ENCODE measurements at regions not wholly inside any gene's neighbourhood (a gene's known extent, or its start where the extent isn't known, plus 50 kb on each side); places are given as distances from the start of the nearest gene placed in this dataset.

- Histone ChIP-seq H3K9me3 (ENCODE audit: control insufficient read depth, low read depth, low read length) (no peaks in the 10 kb centered on the region), H3K36me3 (ENCODE audit: control insufficient read depth, low read depth, low read length) (no peaks in the 10 kb centered on the region), H3K27ac (ENCODE audit: low read length) (no peak overlapping the region), H3K27me3 (ENCODE audit: control insufficient read depth, insufficient read depth, low read length) (no peaks in the 10 kb centered on the region), H3K4me3 (ENCODE audit: low read length) (no peak overlapping the region), H3K9ac (ENCODE audit: low read length) (no peak overlapping the region), H3K4me1 (ENCODE audit: control insufficient read depth, low read depth, low read length) (peaks cover 7% of the 10 kb centered on the region)
These were observed 726.9 kb upstream of the TENM4 start for GRCh38 chr11:80167766-80168165.

- Histone ChIP-seq H3K4me1 (ENCODE audit: control insufficient read depth, low read depth, low read length) (peaks cover 7% of the 10 kb centered on the region), H3K27ac (ENCODE audit: low read length) (no peak overlapping the region), H3K9ac (ENCODE audit: low read length) (no peak overlapping the region), H3K9me3 (ENCODE audit: control insufficient read depth, low read depth, low read length) (no peaks in the 10 kb centered on the region), H3K27me3 (ENCODE audit: control insufficient read depth, insufficient read depth, low read length) (no peaks in the 10 kb centered on the region), H3K4me3 (ENCODE audit: low read length) (no peak overlapping the region), H3K36me3 (ENCODE audit: control insufficient read depth, low read depth, low read length) (no peaks in the 10 kb centered on the region)
These were observed 724.9 kb upstream of the TENM4 start for GRCh38 chr11:80165744-80166143.

GRCh38 chr11:80163441-80163840, 722.6 kb upstream of the TENM4 start:
- no peaks in the 10 kb centered on the region for H3K9me3 ChIP-seq (ENCODE audit: control insufficient read depth, low read depth, low read length)
- no peak overlapping the region for H3K4me3 ChIP-seq (ENCODE audit: low read length)
- no peak overlapping the region for H3K27ac ChIP-seq (ENCODE audit: low read length)
- H3K9ac ChIP-seq (ENCODE audit: low read length), result no peak overlapping the region
- H3K36me3 ChIP-seq (ENCODE audit: control insufficient read depth, low read depth, low read length), result no peaks in the 10 kb centered on the region
- H3K27me3 ChIP-seq (ENCODE audit: control insufficient read depth, insufficient read depth, low read length), result no peaks in the 10 kb centered on the region
- H3K4me1 ChIP-seq (ENCODE audit: control insufficient read depth, low read depth, low read length), result peaks cover 7% of the 10 kb centered on the region

- Histone ChIP-seq H3K27me3 (ENCODE audit: control insufficient read depth, insufficient read depth, low read length) (no peaks in the 10 kb centered on the region), H3K9me3 (ENCODE audit: control insufficient read depth, low read depth, low read length) (no peaks in the 10 kb centered on the region), H3K4me3 (ENCODE audit: low read length) (no peak overlapping the region), H3K27ac (ENCODE audit: low read length) (no peak overlapping the region), H3K4me1 (ENCODE audit: control insufficient read depth, low read depth, low read length) (peaks cover 11% of the 10 kb centered on the region), H3K36me3 (ENCODE audit: control insufficient read depth, low read depth, low read length) (no peaks in the 10 kb centered on the region), H3K9ac (ENCODE audit: low read length) (no peak overlapping the region)
These were observed 722.2 kb upstream of the TENM4 start for GRCh38 chr11:80163011-80163410.

- Histone ChIP-seq H3K27me3 (ENCODE audit: control insufficient read depth, insufficient read depth, low read length) (no peaks in the 10 kb centered on the region), H3K9me3 (ENCODE audit: control insufficient read depth, low read depth, low read length) (no peaks in the 10 kb centered on the region), H3K9ac (ENCODE audit: low read length) (no peak overlapping the region), H3K4me3 (ENCODE audit: low read length) (no peak overlapping the region), H3K4me1 (ENCODE audit: control insufficient read depth, low read depth, low read length) (peaks cover 12% of the 10 kb centered on the region), H3K36me3 (ENCODE audit: control insufficient read depth, low read depth, low read length) (no peaks in the 10 kb centered on the region), H3K27ac (ENCODE audit: low read length) (no peak overlapping the region)
These were observed 721.6 kb upstream of the TENM4 start for GRCh38 chr11:80162387-80162786.

- peaks cover 14% of the 10 kb centered on the region for H3K4me1 ChIP-seq (ENCODE audit: control insufficient read depth, low read depth, low read length)
- H3K4me3 ChIP-seq (ENCODE audit: low read length), result no peak overlapping the region
- H3K27ac ChIP-seq (ENCODE audit: low read length), result no peak overlapping the region
- H3K27me3 ChIP-seq (ENCODE audit: control insufficient read depth, insufficient read depth, low read length), result no peaks in the 10 kb centered on the region
- no peaks in the 10 kb centered on the region for H3K9me3 ChIP-seq (ENCODE audit: control insufficient read depth, low read depth, low read length)
- H3K36me3 ChIP-seq (ENCODE audit: control insufficient read depth, low read depth, low read length), result no peaks in the 10 kb centered on the region
- H3K9ac ChIP-seq (ENCODE audit: low read length), result no peak overlapping the region
These were observed 716.6 kb upstream of the TENM4 start for GRCh38 chr11:80157447-80157846.

- Histone ChIP-seq H3K27me3 (ENCODE audit: control insufficient read depth, insufficient read depth, low read length) (no peaks in the 10 kb centered on the region), H3K36me3 (ENCODE audit: control insufficient read depth, low read depth, low read length) (no peaks in the 10 kb centered on the region), H3K4me1 (ENCODE audit: control insufficient read depth, low read depth, low read length) (peaks cover 14% of the 10 kb centered on the region), H3K9me3 (ENCODE audit: control insufficient read depth, low read depth, low read length) (no peaks in the 10 kb centered on the region), H3K9ac (ENCODE audit: low read length) (no peak overlapping the region), H3K4me3 (ENCODE audit: low read length) (no peak overlapping the region), H3K27ac (ENCODE audit: low read length) (no peak overlapping the region)
These were observed 715.2 kb upstream of the TENM4 start for GRCh38 chr11:80156062-80156461.

GRCh38 chr11:80155412-80156017, 714.7 kb upstream of the TENM4 start:
- H3K4me1 ChIP-seq (ENCODE audit: control insufficient read depth, low read depth, low read length), result peaks cover 14% of the 10 kb centered on the region
- H3K27ac ChIP-seq (ENCODE audit: low read length), result no peak overlapping the region
- H3K9me3 ChIP-seq (ENCODE audit: control insufficient read depth, low read depth, low read length), result no peaks in the 10 kb centered on the region
- no peak overlapping the region for H3K9ac ChIP-seq (ENCODE audit: low read length)
- H3K27me3 ChIP-seq (ENCODE audit: control insufficient read depth, insufficient read depth, low read length), result no peaks in the 10 kb centered on the region
- no peak overlapping the region for H3K4me3 ChIP-seq (ENCODE audit: low read length)
- H3K36me3 ChIP-seq (ENCODE audit: control insufficient read depth, low read depth, low read length), result no peaks in the 10 kb centered on the region

GRCh38 chr11:80146232-80146631, 705.4 kb upstream of the TENM4 start:
- Histone ChIP-seq H3K9me3 (ENCODE audit: control insufficient read depth, low read depth, low read length) (no peaks in the 10 kb centered on the region), H3K9ac (ENCODE audit: low read length) (no peak overlapping the region), H3K4me3 (ENCODE audit: low read length) (no peak overlapping the region), H3K36me3 (ENCODE audit: control insufficient read depth, low read depth, low read length) (no peaks in the 10 kb centered on the region), H3K27me3 (ENCODE audit: control insufficient read depth, insufficient read depth, low read length) (no peaks in the 10 kb centered on the region), H3K4me1 (ENCODE audit: control insufficient read depth, low read depth, low read length) (peaks cover 12% of the 10 kb centered on the region), H3K27ac (ENCODE audit: low read length) (no peak overlapping the region)

- Histone ChIP-seq H3K9ac (ENCODE audit: low read length) (no peak overlapping the region), H3K27ac (ENCODE audit: low read length) (no peak overlapping the region), H3K36me3 (ENCODE audit: control insufficient read depth, low read depth, low read length) (no peaks in the 10 kb centered on the region), H3K9me3 (ENCODE audit: control insufficient read depth, low read depth, low read length) (no peaks in the 10 kb centered on the region), H3K4me3 (ENCODE audit: low read length) (no peak overlapping the region), H3K4me1 (ENCODE audit: control insufficient read depth, low read depth, low read length) (peaks cover 12% of the 10 kb centered on the region), H3K27me3 (ENCODE audit: control insufficient read depth, insufficient read depth, low read length) (no peaks in the 10 kb centered on the region)
These were observed 704.2 kb upstream of the TENM4 start for GRCh38 chr11:80144897-80145594.

- no peak overlapping the region for H3K27ac ChIP-seq (ENCODE audit: low read length)
- no peaks in the 10 kb centered on the region for H3K9me3 ChIP-seq (ENCODE audit: control insufficient read depth, low read depth, low read length)
- no peak overlapping the region for H3K9ac ChIP-seq (ENCODE audit: low read length)
- no peaks in the 10 kb centered on the region for H3K4me1 ChIP-seq (ENCODE audit: control insufficient read depth, low read depth, low read length)
- no peaks in the 10 kb centered on the region for H3K36me3 ChIP-seq (ENCODE audit: control insufficient read depth, low read depth, low read length)
- H3K4me3 ChIP-seq (ENCODE audit: low read length), result no peak overlapping the region
- no peaks in the 10 kb centered on the region for H3K27me3 ChIP-seq (ENCODE audit: control insufficient read depth, insufficient read depth, low read length)
These were observed 696.2 kb upstream of the TENM4 start for GRCh38 chr11:80136991-80137390.

- Histone ChIP-seq H3K4me1 (ENCODE audit: control insufficient read depth, low read depth, low read length) (no peaks in the 10 kb centered on the region), H3K27me3 (ENCODE audit: control insufficient read depth, insufficient read depth, low read length) (no peaks in the 10 kb centered on the region), H3K4me3 (ENCODE audit: low read length) (no peak overlapping the region), H3K27ac (ENCODE audit: low read length) (no peak overlapping the region), H3K36me3 (ENCODE audit: control insufficient read depth, low read depth, low read length) (no peaks in the 10 kb centered on the region), H3K9ac (ENCODE audit: low read length) (no peak overlapping the region), H3K9me3 (ENCODE audit: control insufficient read depth, low read depth, low read length) (peaks cover 4% of the 10 kb centered on the region)
These were observed 688.6 kb upstream of the TENM4 start for GRCh38 chr11:80129396-80129795.
